GM23338 (cell line): ENCODE measurements at regions not wholly inside any gene's neighbourhood (a gene's known extent, or its start where the extent isn't known, plus 50 kb on each side); places are given as distances from the start of the nearest gene placed in this dataset.

ENCODE experiments used
- CREB1 ChIP-seq: fragments of 250-450 bp; sonication (Bioruptor Pico); IDR thresholded peaks from 2 replicates; pipeline ENCODE4 v1.5.0; 2020; ENCODE audit warnings: low read depth, mild to moderate bottlenecking, moderate library complexity
- EZH2 ChIP-seq: fragments of 200-600 bp; sonication (generic); IDR thresholded peaks from one replicate; pipeline ENCODE4 v1.8.0; 2017; ENCODE audit warnings: antibody characterized with exemption, mild to moderate bottlenecking, low read depth; ENCODE audit not compliant: unreplicated experiment
- EZH2phosphoT487 ChIP-seq: fragments of 200-600 bp; sonication (generic); IDR thresholded peaks from one replicate; pipeline ENCODE4 v1.8.1; 2018; ENCODE audit warnings: antibody characterized with exemption; ENCODE audit not compliant: unreplicated experiment
- JUNB ChIP-seq: IDR thresholded peaks from one replicate; pipeline ENCODE4 v1.6.1; 2016; ENCODE audit warnings: antibody characterized with exemption; ENCODE audit not compliant: unreplicated experiment
- NANOG ChIP-seq: IDR thresholded peaks from 2 replicates; pipeline ENCODE4 v1.6.1; 2016; ENCODE audit warnings: antibody characterized with exemption, borderline replicate concordance
- POLR2AphosphoS5 ChIP-seq: IDR thresholded peaks from 2 replicates; pipeline ENCODE4 v1.6.1; 2016; ENCODE audit warnings: antibody characterized with exemption, low read depth
- STAT1 ChIP-seq: IDR thresholded peaks from one replicate; pipeline ENCODE4 v1.6.1; 2016; ENCODE audit warnings: antibody characterized with exemption; ENCODE audit not compliant: unreplicated experiment
- ZNF114 ChIP-seq: fragments of 250-450 bp; sonication (Bioruptor Pico); IDR thresholded peaks from 2 replicates; pipeline ENCODE4 v1.5.0; 2020; ENCODE audit warnings: mild to moderate bottlenecking, moderate library complexity
- ZNF331 ChIP-seq: fragments of 250-450 bp; sonication (Bioruptor Pico); IDR thresholded peaks from 2 replicates; pipeline ENCODE4 v1.5.0; 2020; ENCODE audit warnings: low read depth, mild to moderate bottlenecking, moderate library complexity
- TF ChIP-seq, protein P1 (sequence below): fragments of 250-450 bp; sonication (Bioruptor Pico); IDR thresholded peaks from 2 replicates; pipeline ENCODE4 v1.5.0; 2020; ENCODE audit warnings: mild to moderate bottlenecking, moderate library complexity
- TF ChIP-seq, protein P2 (sequence below), 2 experiments: fragments of 200-600 bp in 1 of 2; sonication (generic) in 1 of 2; conservative IDR thresholded peaks; 2 replicates each; pipeline versions ENCODE4 v1.5.1 to v1.6.1; 2016 to 2017; ENCODE audit warnings: antibody characterized with exemption in 2 of 2, low read depth in 2 of 2, mild to moderate bottlenecking in 2 of 2, moderate library complexity in 1 of 2
- TF ChIP-seq, protein P3 (sequence below): IDR thresholded peaks from 2 replicates; pipeline ENCODE4 v1.6.1; 2016; ENCODE audit warnings: antibody characterized with exemption
- TF ChIP-seq, protein P4 (sequence below): IDR thresholded peaks from one replicate; pipeline ENCODE4 v1.6.1; 2018; ENCODE audit warnings: antibody characterized with exemption; ENCODE audit not compliant: unreplicated experiment

DNA sequence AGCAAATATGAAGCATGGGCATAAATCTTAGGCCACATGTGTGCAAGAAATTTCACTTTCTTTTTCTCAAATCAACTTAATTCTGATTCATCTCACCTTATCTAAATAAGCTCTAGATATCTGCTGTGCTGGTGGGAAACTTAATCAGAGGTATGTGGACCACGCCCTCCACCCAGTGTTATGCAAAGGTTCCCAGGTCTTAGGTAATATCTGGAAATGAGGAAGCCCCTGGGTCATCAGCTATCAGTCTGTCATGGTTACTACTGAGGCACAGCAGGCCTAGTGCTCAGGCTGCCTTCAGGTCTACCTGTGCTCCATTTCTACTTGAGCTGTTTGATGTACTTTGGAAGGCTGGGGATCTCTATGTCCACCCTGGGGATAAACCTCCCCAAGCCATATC, 134.4 kb upstream of the KCNH8 start:
- TF ChIP-seq, protein P1, sequence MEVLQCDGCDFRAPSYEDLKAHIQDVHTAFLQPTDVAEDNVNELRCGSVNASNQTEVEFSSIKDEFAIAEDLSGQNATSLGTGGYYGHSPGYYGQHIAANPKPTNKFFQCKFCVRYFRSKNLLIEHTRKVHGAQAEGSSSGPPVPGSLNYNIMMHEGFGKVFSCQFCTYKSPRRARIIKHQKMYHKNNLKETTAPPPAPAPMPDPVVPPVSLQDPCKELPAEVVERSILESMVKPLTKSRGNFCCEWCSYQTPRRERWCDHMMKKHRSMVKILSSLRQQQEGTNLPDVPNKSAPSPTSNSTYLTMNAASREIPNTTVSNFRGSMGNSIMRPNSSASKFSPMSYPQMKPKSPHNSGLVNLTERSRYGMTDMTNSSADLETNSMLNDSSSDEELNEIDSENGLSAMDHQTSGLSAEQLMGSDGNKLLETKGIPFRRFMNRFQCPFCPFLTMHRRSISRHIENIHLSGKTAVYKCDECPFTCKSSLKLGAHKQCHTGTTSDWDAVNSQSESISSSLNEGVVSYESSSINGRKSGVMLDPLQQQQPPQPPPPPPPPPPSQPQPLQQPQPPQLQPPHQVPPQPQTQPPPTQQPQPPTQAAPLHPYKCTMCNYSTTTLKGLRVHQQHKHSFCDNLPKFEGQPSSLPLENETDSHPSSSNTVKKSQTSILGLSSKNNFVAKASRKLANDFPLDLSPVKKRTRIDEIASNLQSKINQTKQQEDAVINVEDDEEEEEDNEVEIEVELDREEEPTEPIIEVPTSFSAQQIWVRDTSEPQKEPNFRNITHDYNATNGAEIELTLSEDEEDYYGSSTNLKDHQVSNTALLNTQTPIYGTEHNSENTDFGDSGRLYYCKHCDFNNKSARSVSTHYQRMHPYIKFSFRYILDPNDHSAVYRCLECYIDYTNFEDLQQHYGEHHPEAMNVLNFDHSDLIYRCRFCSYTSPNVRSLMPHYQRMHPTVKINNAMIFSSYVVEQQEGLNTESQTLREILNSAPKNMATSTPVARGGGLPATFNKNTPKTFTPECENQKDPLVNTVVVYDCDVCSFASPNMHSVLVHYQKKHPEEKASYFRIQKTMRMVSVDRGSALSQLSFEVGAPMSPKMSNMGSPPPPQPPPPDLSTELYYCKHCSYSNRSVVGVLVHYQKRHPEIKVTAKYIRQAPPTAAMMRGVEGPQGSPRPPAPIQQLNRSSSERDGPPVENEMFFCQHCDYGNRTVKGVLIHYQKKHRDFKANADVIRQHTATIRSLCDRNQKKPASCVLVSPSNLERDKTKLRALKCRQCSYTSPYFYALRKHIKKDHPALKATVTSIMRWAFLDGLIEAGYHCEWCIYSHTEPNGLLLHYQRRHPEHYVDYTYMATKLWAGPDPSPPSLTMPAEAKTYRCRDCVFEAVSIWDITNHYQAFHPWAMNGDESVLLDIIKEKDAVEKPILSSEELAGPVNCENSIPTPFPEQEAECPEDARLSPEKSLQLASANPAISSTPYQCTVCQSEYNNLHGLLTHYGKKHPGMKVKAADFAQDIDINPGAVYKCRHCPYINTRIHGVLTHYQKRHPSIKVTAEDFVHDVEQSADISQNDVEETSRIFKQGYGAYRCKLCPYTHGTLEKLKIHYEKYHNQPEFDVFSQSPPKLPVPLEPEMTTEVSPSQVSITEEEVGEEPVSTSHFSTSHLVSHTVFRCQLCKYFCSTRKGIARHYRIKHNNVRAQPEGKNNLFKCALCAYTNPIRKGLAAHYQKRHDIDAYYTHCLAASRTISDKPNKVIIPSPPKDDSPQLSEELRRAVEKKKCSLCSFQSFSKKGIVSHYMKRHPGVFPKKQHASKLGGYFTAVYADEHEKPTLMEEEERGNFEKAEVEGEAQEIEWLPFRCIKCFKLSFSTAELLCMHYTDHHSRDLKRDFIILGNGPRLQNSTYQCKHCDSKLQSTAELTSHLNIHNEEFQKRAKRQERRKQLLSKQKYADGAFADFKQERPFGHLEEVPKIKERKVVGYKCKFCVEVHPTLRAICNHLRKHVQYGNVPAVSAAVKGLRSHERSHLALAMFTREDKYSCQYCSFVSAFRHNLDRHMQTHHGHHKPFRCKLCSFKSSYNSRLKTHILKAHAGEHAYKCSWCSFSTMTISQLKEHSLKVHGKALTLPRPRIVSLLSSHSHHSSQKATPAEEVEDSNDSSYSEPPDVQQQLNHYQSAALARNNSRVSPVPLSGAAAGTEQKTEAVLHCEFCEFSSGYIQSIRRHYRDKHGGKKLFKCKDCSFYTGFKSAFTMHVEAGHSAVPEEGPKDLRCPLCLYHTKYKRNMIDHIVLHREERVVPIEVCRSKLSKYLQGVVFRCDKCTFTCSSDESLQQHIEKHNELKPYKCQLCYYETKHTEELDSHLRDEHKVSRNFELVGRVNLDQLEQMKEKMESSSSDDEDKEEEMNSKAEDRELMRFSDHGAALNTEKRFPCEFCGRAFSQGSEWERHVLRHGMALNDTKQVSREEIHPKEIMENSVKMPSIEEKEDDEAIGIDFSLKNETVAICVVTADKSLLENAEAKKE: no peak
- TF ChIP-seq, protein P2, sequence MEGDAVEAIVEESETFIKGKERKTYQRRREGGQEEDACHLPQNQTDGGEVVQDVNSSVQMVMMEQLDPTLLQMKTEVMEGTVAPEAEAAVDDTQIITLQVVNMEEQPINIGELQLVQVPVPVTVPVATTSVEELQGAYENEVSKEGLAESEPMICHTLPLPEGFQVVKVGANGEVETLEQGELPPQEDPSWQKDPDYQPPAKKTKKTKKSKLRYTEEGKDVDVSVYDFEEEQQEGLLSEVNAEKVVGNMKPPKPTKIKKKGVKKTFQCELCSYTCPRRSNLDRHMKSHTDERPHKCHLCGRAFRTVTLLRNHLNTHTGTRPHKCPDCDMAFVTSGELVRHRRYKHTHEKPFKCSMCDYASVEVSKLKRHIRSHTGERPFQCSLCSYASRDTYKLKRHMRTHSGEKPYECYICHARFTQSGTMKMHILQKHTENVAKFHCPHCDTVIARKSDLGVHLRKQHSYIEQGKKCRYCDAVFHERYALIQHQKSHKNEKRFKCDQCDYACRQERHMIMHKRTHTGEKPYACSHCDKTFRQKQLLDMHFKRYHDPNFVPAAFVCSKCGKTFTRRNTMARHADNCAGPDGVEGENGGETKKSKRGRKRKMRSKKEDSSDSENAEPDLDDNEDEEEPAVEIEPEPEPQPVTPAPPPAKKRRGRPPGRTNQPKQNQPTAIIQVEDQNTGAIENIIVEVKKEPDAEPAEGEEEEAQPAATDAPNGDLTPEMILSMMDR (conservative IDR thresholded peaks at IDR 0.05; ENCODE audit: low read depth in 2 of 2): no peak
- TF ChIP-seq, protein P3, sequence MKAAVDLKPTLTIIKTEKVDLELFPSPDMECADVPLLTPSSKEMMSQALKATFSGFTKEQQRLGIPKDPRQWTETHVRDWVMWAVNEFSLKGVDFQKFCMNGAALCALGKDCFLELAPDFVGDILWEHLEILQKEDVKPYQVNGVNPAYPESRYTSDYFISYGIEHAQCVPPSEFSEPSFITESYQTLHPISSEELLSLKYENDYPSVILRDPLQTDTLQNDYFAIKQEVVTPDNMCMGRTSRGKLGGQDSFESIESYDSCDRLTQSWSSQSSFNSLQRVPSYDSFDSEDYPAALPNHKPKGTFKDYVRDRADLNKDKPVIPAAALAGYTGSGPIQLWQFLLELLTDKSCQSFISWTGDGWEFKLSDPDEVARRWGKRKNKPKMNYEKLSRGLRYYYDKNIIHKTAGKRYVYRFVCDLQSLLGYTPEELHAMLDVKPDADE: no peak
- TF ChIP-seq EZH2phosphoT487 (no peak), POLR2AphosphoS5 (no peak), EZH2 (no peak), CREB1 (no peak), ZNF331 (no peak), STAT1 (no peak), JUNB (no peak), ZNF114 (CRISPR knock-in tag) (no peak), NANOG (no peak)
- TF ChIP-seq, protein P4, sequence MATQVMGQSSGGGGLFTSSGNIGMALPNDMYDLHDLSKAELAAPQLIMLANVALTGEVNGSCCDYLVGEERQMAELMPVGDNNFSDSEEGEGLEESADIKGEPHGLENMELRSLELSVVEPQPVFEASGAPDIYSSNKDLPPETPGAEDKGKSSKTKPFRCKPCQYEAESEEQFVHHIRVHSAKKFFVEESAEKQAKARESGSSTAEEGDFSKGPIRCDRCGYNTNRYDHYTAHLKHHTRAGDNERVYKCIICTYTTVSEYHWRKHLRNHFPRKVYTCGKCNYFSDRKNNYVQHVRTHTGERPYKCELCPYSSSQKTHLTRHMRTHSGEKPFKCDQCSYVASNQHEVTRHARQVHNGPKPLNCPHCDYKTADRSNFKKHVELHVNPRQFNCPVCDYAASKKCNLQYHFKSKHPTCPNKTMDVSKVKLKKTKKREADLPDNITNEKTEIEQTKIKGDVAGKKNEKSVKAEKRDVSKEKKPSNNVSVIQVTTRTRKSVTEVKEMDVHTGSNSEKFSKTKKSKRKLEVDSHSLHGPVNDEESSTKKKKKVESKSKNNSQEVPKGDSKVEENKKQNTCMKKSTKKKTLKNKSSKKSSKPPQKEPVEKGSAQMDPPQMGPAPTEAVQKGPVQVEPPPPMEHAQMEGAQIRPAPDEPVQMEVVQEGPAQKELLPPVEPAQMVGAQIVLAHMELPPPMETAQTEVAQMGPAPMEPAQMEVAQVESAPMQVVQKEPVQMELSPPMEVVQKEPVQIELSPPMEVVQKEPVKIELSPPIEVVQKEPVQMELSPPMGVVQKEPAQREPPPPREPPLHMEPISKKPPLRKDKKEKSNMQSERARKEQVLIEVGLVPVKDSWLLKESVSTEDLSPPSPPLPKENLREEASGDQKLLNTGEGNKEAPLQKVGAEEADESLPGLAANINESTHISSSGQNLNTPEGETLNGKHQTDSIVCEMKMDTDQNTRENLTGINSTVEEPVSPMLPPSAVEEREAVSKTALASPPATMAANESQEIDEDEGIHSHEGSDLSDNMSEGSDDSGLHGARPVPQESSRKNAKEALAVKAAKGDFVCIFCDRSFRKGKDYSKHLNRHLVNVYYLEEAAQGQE: no peak
